PC-3 (cell line): ENCODE measurements at regions not wholly inside any gene's neighbourhood (a gene's known extent, or its start where the extent isn't known, plus 50 kb on each side); places are given as distances from the start of the nearest gene placed in this dataset.

Source experiments
- ATAC-seq: fragments of 200-7000 bp; cut with Tn5 transposase; 2 replicates; pipeline ENCODE4 v1.9.1; 2020; ENCODE audit warnings: mild to moderate bottlenecking, moderate library complexity
- BruUV-seq: library from RNA; stranded (reverse); fragments of 400-500 nt; replicated peaks from 2 replicates; lab custom pipeline; 2021; lab: Mats Ljungman, UMichigan
- CTCF ChIA-PET: fragments of 300-600 bp; sonication (Branson Sonifier 250); formaldehyde crosslinking; loops from one replicate; lab custom pipeline; 2022; ENCODE audit warnings: antibody characterized with exemption; lab: Charles Lee
- POLR2A ChIA-PET: fragments of 300-600 bp; sonication (Branson Sonifier 250); formaldehyde crosslinking; loops from one replicate; lab custom pipeline; 2022; ENCODE audit warnings: antibody characterized with exemption; ENCODE audit not compliant: unreplicated experiment; lab: Charles Lee
- DNase-seq: peaks from one replicate; pipeline ENCODE4 v3.0.0-alpha.2; 2015
- H2AFZ ChIP-seq: fragments of 300-600 bp; sonication (generic); 2 replicates; pipeline ENCODE4 v1.6.0; 2016; ENCODE audit warnings: antibody characterized with exemption, low read length
- H3F3A ChIP-seq: fragments of 300-600 bp; sonication (generic); one replicate; pipeline ENCODE4 v1.6.0; 2017; ENCODE audit warnings: antibody characterized with exemption, low read length, control low read depth, mild to moderate bottlenecking; ENCODE audit not compliant: unreplicated experiment
- H3K27ac ChIP-seq: fragments of 300-600 bp; sonication (generic); 2 replicates; pipeline ENCODE4 v1.5.1; 2016; ENCODE audit warnings: mild to moderate bottlenecking, low read length
- H3K27me3 ChIP-seq: fragments of 300-600 bp; sonication (generic); 2 replicates; pipeline ENCODE4 v1.6.1; 2016; ENCODE audit warnings: low read length, mixed read lengths
- H3K36me3 ChIP-seq: fragments of 300-600 bp; sonication (generic); 2 replicates; pipeline ENCODE4 v1.6.1; 2016; ENCODE audit warnings: low read depth, mixed run types, low read length, mixed read lengths
- H3K4me1 ChIP-seq: fragments of 300-600 bp; sonication (generic); 2 replicates; pipeline ENCODE4 v1.5.1; 2016; ENCODE audit warnings: low read length; ENCODE audit not compliant: insufficient read depth
- H3K4me2 ChIP-seq: fragments of 300-600 bp; sonication (generic); 2 replicates; pipeline ENCODE4 v1.6.0; 2016; ENCODE audit warnings: low read length
- H3K4me3 ChIP-seq: fragments of 300-600 bp; sonication (generic); 2 replicates; pipeline ENCODE4 v1.5.1; 2016; ENCODE audit warnings: mild to moderate bottlenecking, low read length, mixed read lengths
- H3K79me2 ChIP-seq: fragments of 300-600 bp; sonication (generic); 2 replicates; pipeline ENCODE4 v1.6.1; 2017; ENCODE audit warnings: low read length, mixed read lengths
- H3K9ac ChIP-seq: fragments of 300-600 bp; sonication (generic); 2 replicates; pipeline ENCODE4 v1.6.0; 2016; ENCODE audit warnings: mild to moderate bottlenecking, low read length
- H3K9me2 ChIP-seq: fragments of 300-600 bp; sonication (generic); replicated peaks from 2 replicates; pipeline ENCODE4 v1.6.1; 2016; ENCODE audit warnings: mixed run types, low read length, mixed read lengths
- H3K9me3 ChIP-seq: fragments of 300-600 bp; sonication (generic); 2 replicates; pipeline ENCODE4 v1.6.1; 2016; ENCODE audit warnings: low read length, mixed read lengths
- H4K20me1 ChIP-seq: fragments of 300-600 bp; sonication (generic); 2 replicates; pipeline ENCODE4 v1.6.1; 2016; ENCODE audit warnings: low read length, mixed read lengths
- EZH2 ChIP-seq: fragments of 300-600 bp; sonication (generic); IDR thresholded peaks from one replicate; pipeline ENCODE4 v1.6.1; 2017; ENCODE audit warnings: antibody characterized with exemption, mild to moderate bottlenecking, low read length; ENCODE audit not compliant: unreplicated experiment
- EZH2phosphoT487 ChIP-seq: fragments of 300-600 bp; sonication (generic); IDR thresholded peaks from 2 replicates; pipeline ENCODE4 v1.6.1; 2018; ENCODE audit warnings: mild to moderate bottlenecking, antibody characterized with exemption, low read length, borderline replicate concordance
- intact Hi-C: fragments of 100-400 bp; cut with micrococcal nuclease; formaldehyde crosslinking; loops from 2 replicates; pipeline ENCODE4 v1.9.0; 2023
- TF ChIP-seq, protein P1 (sequence below): fragments of 300-600 bp; sonication (generic); conservative IDR thresholded peaks from 2 replicates; pipeline ENCODE4 v1.5.1; 2017; ENCODE audit warnings: antibody characterized with exemption, low read depth, mild to moderate bottlenecking, low read length

DNA sequence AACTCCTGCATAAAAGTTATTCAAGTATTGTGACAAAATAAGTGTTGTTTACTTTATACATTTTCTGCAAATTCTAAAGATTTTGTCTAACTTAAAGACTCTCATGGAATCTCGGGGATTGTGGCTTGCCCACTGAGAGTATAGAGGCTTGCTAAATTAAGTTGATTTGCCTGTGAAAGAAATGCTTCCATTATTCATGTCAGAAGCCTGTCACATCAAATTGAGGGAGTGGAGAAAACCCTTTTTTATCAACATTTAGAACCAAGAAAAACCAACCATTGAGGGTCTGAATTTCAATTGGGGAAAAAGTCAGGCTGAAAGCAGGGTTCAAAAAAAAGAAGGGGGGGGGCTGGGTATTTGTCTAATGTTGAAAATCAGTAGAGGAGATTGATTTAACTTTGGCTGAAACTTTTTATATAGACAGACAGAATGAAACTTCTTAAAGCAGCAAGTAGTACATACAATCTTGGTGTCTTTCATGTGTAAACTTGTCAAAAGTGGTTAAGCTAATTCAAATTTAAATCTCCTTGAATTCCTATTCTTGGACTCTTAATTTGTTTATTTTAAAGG is 144.8 kb upstream of the CXorf66 start:
- BruUV-seq: no TSS peak
- POLR2A ChIA-PET: no interaction called here
- no peak for DNase-seq
- Histone ChIP-seq H3K36me3 (no peaks in the 10 kb centered on the region), H3K9me3 (no peaks in the 10 kb centered on the region), H3K79me2 (no peaks in the 10 kb centered on the region), H3K4me1 (no peaks in the 10 kb centered on the region), H3K4me3 (no peak overlapping the region), H4K20me1 (no peaks in the 10 kb centered on the region), H3K4me2 (no peak overlapping the region), H3K9me2 (no peaks in the 10 kb centered on the region), H3K27ac (no peak overlapping the region), H2AFZ (no peak overlapping the region), H3F3A (no peaks in the 10 kb centered on the region), H3K27me3 (peaks cover 16% of the 10 kb centered on the region), H3K9ac (no peak overlapping the region)
- CTCF ChIA-PET: no interaction called here
- TF ChIP-seq EZH2 (no peak), EZH2phosphoT487 (no peak)
- TF ChIP-seq, protein P1, sequence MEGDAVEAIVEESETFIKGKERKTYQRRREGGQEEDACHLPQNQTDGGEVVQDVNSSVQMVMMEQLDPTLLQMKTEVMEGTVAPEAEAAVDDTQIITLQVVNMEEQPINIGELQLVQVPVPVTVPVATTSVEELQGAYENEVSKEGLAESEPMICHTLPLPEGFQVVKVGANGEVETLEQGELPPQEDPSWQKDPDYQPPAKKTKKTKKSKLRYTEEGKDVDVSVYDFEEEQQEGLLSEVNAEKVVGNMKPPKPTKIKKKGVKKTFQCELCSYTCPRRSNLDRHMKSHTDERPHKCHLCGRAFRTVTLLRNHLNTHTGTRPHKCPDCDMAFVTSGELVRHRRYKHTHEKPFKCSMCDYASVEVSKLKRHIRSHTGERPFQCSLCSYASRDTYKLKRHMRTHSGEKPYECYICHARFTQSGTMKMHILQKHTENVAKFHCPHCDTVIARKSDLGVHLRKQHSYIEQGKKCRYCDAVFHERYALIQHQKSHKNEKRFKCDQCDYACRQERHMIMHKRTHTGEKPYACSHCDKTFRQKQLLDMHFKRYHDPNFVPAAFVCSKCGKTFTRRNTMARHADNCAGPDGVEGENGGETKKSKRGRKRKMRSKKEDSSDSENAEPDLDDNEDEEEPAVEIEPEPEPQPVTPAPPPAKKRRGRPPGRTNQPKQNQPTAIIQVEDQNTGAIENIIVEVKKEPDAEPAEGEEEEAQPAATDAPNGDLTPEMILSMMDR: no peak
- intact Hi-C loops: no loop called here
- no peak for ATAC-seq

DNA sequence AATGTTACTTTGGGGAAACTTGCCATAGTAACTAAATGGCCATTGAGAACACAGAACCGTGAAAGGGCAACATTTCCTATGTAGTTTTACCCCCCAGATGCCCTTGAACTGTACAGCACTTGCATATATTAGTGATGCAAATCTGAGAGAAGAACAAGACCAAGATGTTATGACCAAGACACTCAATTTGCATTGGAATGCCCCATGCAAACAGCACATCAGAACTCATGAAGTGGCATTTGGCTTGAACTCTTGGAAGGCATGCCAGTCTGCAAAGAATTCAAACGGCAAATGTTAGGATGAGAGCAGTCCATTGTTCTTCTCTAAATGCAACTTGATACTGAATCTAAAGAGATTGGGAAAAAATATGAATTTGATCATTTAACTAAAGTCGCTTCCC is 139.4 kb upstream of the CXorf66 start:
- intact Hi-C loops: no loop called here
- no peak overlapping the region for H2AFZ ChIP-seq
- no peaks in the 10 kb centered on the region for H3F3A ChIP-seq
- ATAC-seq (no peak), DNase-seq (no peak)
- ChIA-PET POLR2A (no interaction called here), CTCF (no interaction called here)
- BruUV-seq: no TSS peak
- H3K4me1 ChIP-seq: no peaks in the 10 kb centered on the region
- H3K27me3 ChIP-seq: peaks cover 35% of the 10 kb centered on the region
- H4K20me1 ChIP-seq: no peaks in the 10 kb centered on the region
- H3K36me3 ChIP-seq: no peaks in the 10 kb centered on the region
- no peak overlapping the region for H3K4me2 ChIP-seq
- no peak overlapping the region for H3K27ac ChIP-seq
- H3K79me2 ChIP-seq: no peaks in the 10 kb centered on the region
- TF ChIP-seq, protein P1: no peak
- TF ChIP-seq EZH2 (no peak), EZH2phosphoT487 (no peak)
- H3K4me3 ChIP-seq: no peak overlapping the region
- no peak overlapping the region for H3K9ac ChIP-seq
- no peaks in the 10 kb centered on the region for H3K9me3 ChIP-seq
- no peaks in the 10 kb centered on the region for H3K9me2 ChIP-seq

DNA sequence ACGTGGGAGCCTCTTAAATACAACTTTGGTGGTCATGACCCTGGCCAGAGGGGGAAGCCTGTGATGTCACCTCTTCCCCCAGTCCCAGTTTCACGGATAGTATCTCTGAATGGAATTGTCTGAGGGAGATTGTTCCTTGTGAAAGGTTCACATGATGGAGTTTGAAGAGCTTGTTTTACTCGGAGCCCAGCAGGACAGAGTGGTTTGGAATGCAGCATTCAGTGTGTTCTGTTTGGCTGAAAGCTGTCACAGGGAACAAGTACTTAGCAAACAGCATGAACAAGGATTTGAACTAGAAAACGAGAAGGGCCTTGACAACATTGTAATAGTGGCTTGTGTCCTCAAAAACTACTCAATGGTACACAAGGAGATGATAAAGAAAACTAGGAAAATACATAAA is 133.9 kb upstream of the CXorf66 start:
- H3K4me3 ChIP-seq: no peak overlapping the region
- H3K9me3 ChIP-seq: no peaks in the 10 kb centered on the region
- H3K36me3 ChIP-seq: no peaks in the 10 kb centered on the region
- ChIA-PET CTCF (no interaction called here), POLR2A (no interaction called here)
- no TSS peak for BruUV-seq
- ATAC-seq (no peak), DNase-seq (no peak)
- TF ChIP-seq EZH2 (no peak), EZH2phosphoT487 (no peak)
- TF ChIP-seq, protein P1: no peak
- peaks cover 38% of the 10 kb centered on the region for H3K27me3 ChIP-seq
- H3K4me2 ChIP-seq: no peak overlapping the region
- H3K9ac ChIP-seq: no peak overlapping the region
- H3F3A ChIP-seq: no peaks in the 10 kb centered on the region
- no peaks in the 10 kb centered on the region for H4K20me1 ChIP-seq
- no peak overlapping the region for H2AFZ ChIP-seq
- no peaks in the 10 kb centered on the region for H3K9me2 ChIP-seq
- no peak overlapping the region for H3K27ac ChIP-seq
- no peaks in the 10 kb centered on the region for H3K79me2 ChIP-seq
- H3K4me1 ChIP-seq: no peaks in the 10 kb centered on the region
- intact Hi-C loops: no loop called here
